Endodermal cell (in vitro differentiated cells): ENCODE measurements at regions not wholly inside any gene's neighbourhood (a gene's known extent, or its start where the extent isn't known, plus 50 kb on each side); places are given as distances from the start of the nearest gene placed in this dataset.

Source experiments
- DNase-seq: peaks from one replicate; pipeline ENCODE4 v3.0.0-alpha.2; 2017
- H3K27ac ChIP-seq: 2 replicates; pipeline ENCODE4 v1.5.1; 2013; ENCODE audit warnings: mild to moderate bottlenecking, low read depth, low read length, moderate library complexity
- H3K27me3 ChIP-seq: 2 replicates; pipeline ENCODE4 v1.6.1; 2013; ENCODE audit warnings: mild to moderate bottlenecking, low read length, moderate library complexity; ENCODE audit not compliant: insufficient read depth, control insufficient read depth, poor library complexity, severe bottlenecking
- H3K36me3 ChIP-seq: 2 replicates; pipeline ENCODE4 v1.7.0; 2013; ENCODE audit warnings: mild to moderate bottlenecking, low read length, moderate library complexity; ENCODE audit not compliant: control insufficient read depth, insufficient read depth
- H3K4me1 ChIP-seq: one replicate; pipeline ENCODE4 v1.7.0; 2013; ENCODE audit warnings: low read length; ENCODE audit not compliant: control insufficient read depth, insufficient read depth
- H3K4me3 ChIP-seq: 2 replicates; pipeline ENCODE4 v1.5.1; 2013; ENCODE audit warnings: mild to moderate bottlenecking, low read length, moderate library complexity
- H3K9ac ChIP-seq: 2 replicates; pipeline ENCODE4 v1.6.1; 2013; ENCODE audit warnings: mild to moderate bottlenecking, low read length, moderate library complexity; ENCODE audit not compliant: poor library complexity, severe bottlenecking; ENCODE audit errors: extremely low read depth
- H3K9me3 ChIP-seq: 2 replicates; pipeline ENCODE4 v1.6.1; 2013; ENCODE audit warnings: mild to moderate bottlenecking, low read length, moderate library complexity; ENCODE audit not compliant: control insufficient read depth
- H3K27ac Mint-ChIP-seq: 2 replicates; pipeline ENCODE4 v1.8.0; 2020; ENCODE audit warnings: mixed read lengths
- H3K27me3 Mint-ChIP-seq: 2 replicates; pipeline ENCODE4 v1.8.0; 2021; ENCODE audit warnings: mild to moderate bottlenecking, mixed read lengths; ENCODE audit not compliant: insufficient read depth
- H3K36me3 Mint-ChIP-seq: 2 replicates; pipeline ENCODE4 v1.8.0; 2020; ENCODE audit warnings: low read depth, mixed read lengths
- H3K4me1 Mint-ChIP-seq: 2 replicates; pipeline ENCODE4 v1.8.0; 2020; ENCODE audit warnings: mixed read lengths
- H3K4me3 Mint-ChIP-seq: 2 replicates; pipeline ENCODE4 v1.8.0; 2020; ENCODE audit warnings: mild to moderate bottlenecking, moderate library complexity, mixed read lengths
- H3K9me3 Mint-ChIP-seq: 2 replicates; pipeline ENCODE4 v1.8.0; 2020; ENCODE audit warnings: mild to moderate bottlenecking, mixed read lengths
- CTCF ChIP-seq: fragments of 200-600 bp; sonication (generic); conservative IDR thresholded peaks from 2 replicates; pipeline ENCODE4 v1.5.0; 2021; ENCODE audit warnings: antibody characterized with exemption, mild to moderate bottlenecking
- WGBS, 2 experiments: methylation state at CpG; one replicate each; pipeline versions ENCODE4 v1.1.5 to v1.1.7; 2013; ENCODE audit warnings: missing lambda C conversion rate in 2 of 2, mixed read lengths in 1 of 2; ENCODE audit not compliant: insufficient coverage in 1 of 2, insufficient read length in 1 of 2; 5-methylcytosine and 5-hydroxymethylcytosine counted together

DNA sequence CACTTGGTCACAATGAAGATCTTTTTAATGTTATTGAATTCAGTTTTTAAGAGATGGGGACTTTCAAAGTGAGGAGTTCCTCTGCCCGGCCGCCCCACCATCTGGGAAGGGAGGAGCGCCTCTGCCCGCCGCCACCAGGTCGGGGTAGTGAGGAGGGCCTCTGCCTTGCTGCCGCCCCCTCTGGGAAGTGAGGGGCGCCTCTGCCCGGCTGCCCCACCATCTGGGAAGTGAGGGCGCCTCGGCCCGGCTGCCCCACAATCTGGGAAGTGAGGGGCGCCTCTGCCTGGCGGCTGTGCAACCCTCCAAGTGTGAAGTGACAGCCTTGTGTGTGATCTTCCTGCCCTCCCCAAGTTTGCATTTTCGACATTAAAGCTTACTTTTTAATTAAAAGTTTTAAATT is 899.3 kb downstream of the TRIB2 start:
- H3K27ac Mint-ChIP-seq: no peak overlapping the region
- H3K36me3 Mint-ChIP-seq: no peaks in the 10 kb centered on the region
- no peak for TF ChIP-seq CTCF
- H3K4me1 Mint-ChIP-seq: peaks cover 5% of the 10 kb centered on the region
- H3K36me3 ChIP-seq: no peaks in the 10 kb centered on the region
- 78 to 94% methylated on average over 6 to 15 of the region's 15 CpGs for WGBS, 2 experiments
- no peak for DNase-seq
- no peak overlapping the region for H3K27ac ChIP-seq
- no peak overlapping the region for H3K9ac ChIP-seq
- no peaks in the 10 kb centered on the region for H3K4me1 ChIP-seq
- H3K9me3 Mint-ChIP-seq: peaks cover 27% of the 10 kb centered on the region
- no peak overlapping the region for H3K4me3 ChIP-seq
- peaks cover 67% of the 10 kb centered on the region for H3K9me3 ChIP-seq
- H3K27me3 Mint-ChIP-seq: no peaks in the 10 kb centered on the region
- H3K4me3 Mint-ChIP-seq: no peak overlapping the region
- no peaks in the 10 kb centered on the region for H3K27me3 ChIP-seq

GRCh38 chr2:13616616-13617015 is 899.9 kb downstream of the TRIB2 start:
- Mint-ChIP-seq H3K4me3 (no peak overlapping the region), H3K27ac (no peak overlapping the region), H3K27me3 (no peaks in the 10 kb centered on the region), H3K36me3 (no peaks in the 10 kb centered on the region), H3K4me1 (peaks cover 5% of the 10 kb centered on the region), H3K9me3 (peaks cover 32% of the 10 kb centered on the region)
- Histone ChIP-seq H3K9ac (no peak overlapping the region), H3K36me3 (no peaks in the 10 kb centered on the region), H3K4me3 (no peak overlapping the region), H3K27ac (no peak overlapping the region), H3K9me3 (peaks cover 66% of the 10 kb centered on the region), H3K4me1 (no peaks in the 10 kb centered on the region), H3K27me3 (no peaks in the 10 kb centered on the region)
- no peak for TF ChIP-seq CTCF
- WGBS, 2 experiments: 83% methylated on average over 5 of the region's 5 CpGs; no CpG with 5 or more reads in 1 of the 2 experiments
- DNase-seq: no peak

DNA sequence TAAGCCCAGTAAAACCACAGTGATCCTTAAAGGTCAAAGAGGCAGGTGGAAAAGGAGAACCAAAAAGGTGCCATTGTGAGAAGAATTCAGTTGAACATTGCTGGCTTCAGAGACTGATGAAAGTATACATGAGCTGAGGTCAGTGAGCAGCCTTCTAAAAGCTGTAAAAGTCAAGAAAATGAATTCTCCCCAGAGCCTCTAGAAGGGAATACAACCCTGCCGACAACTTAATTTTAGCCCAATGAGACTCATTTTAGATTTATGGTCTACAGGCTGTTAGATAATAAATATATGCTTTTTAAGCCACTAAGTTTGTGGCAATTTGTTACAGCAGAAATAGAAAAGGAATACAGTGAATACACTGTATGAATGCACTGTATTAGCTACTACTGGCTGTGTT is 911.4 kb downstream of the TRIB2 start:
- Mint-ChIP-seq H3K36me3 (no peaks in the 10 kb centered on the region), H3K27ac (no peak overlapping the region), H3K4me1 (no peaks in the 10 kb centered on the region), H3K4me3 (no peak overlapping the region), H3K9me3 (peaks cover 6% of the 10 kb centered on the region), H3K27me3 (no peaks in the 10 kb centered on the region)
- Histone ChIP-seq H3K9me3 (peaks cover 72% of the 10 kb centered on the region), H3K9ac (no peak overlapping the region), H3K4me1 (no peaks in the 10 kb centered on the region), H3K27me3 (no peaks in the 10 kb centered on the region), H3K4me3 (no peak overlapping the region), H3K36me3 (no peaks in the 10 kb centered on the region), H3K27ac (no peak overlapping the region)
- WGBS, 2 experiments: 93% methylated on average over 1 of the region's 1 CpG; no CpG with 5 or more reads in 1 of the 2 experiments
- TF ChIP-seq CTCF: no peak
- no peak for DNase-seq
